Bone marrow (tissue), 2 donors: ENCODE measurements at regions not wholly inside any gene's neighbourhood (a gene's known extent, or its start where the extent isn't known, plus 50 kb on each side); places are given as distances from the start of the nearest gene placed in this dataset.

Experiments used
- DNase-seq, 2 donors: peaks; one replicate each; lab custom pipeline; 2025; lab: John Stamatoyannopoulos, UW

- no peak for DNase-seq
Measured at GRCh38 chr20:40769677-40770285, 80.7 kb upstream of the MAFB start.

GRCh38 chr20:40770564-40771307 is 81.7 kb upstream of the MAFB start:
- no peak for DNase-seq

GRCh38 chr20:40771308-40771610 is 82.2 kb upstream of the MAFB start:
- no peak for DNase-seq

- no peak for DNase-seq
Measured at GRCh38 chr20:40771848-40772511, 82.9 kb upstream of the MAFB start.

- no peak for DNase-seq
Measured at GRCh38 chr20:40773376-40773775, 84.3 kb upstream of the MAFB start.

GRCh38 chr20:40774252-40774651 is 85.2 kb upstream of the MAFB start:
- DNase-seq = no peak

GRCh38 chr20:40775561-40776146 is 86.6 kb upstream of the MAFB start:
- DNase-seq = no peak

- no peak for DNase-seq
Measured at GRCh38 chr20:40776466-40777457, 87.7 kb upstream of the MAFB start.

GRCh38 chr20:40777653-40778052 is 88.6 kb upstream of the MAFB start:
- DNase-seq = no peak

- DNase-seq = no peak
Measured at GRCh38 chr20:40778894-40779496, 90.0 kb upstream of the MAFB start.

GRCh38 chr20:40781327-40782042 is 92.4 kb upstream of the MAFB start:
- no peak for DNase-seq

- DNase-seq = no peak
Measured at GRCh38 chr20:40782043-40782368, 93.0 kb upstream of the MAFB start.

GRCh38 chr20:40785346-40785745 is 96.3 kb upstream of the MAFB start:
- no peak for DNase-seq

- DNase-seq = no peak
Measured at GRCh38 chr20:40786336-40786735, 97.3 kb upstream of the MAFB start.

GRCh38 chr20:40787941-40788340 is 98.9 kb upstream of the MAFB start:
- DNase-seq = no peak

- no peak for DNase-seq
Measured at GRCh38 chr20:40797425-40797824, 108.4 kb upstream of the MAFB start.

GRCh38 chr20:40798066-40798465 is 109.0 kb upstream of the MAFB start:
- DNase-seq = no peak

- no peak for DNase-seq
Measured at GRCh38 chr20:40802886-40803285, 113.8 kb upstream of the MAFB start.

- DNase-seq = no peak
Measured at GRCh38 chr20:40803381-40803780, 114.3 kb upstream of the MAFB start.

- DNase-seq = no peak
Measured at GRCh38 chr20:40805592-40805991, 116.6 kb upstream of the MAFB start.
